K562 (cell line): ENCODE measurements at regions not wholly inside any gene's neighbourhood (a gene's known extent, or its start where the extent isn't known, plus 50 kb on each side); places are given as distances from the start of the nearest gene placed in this dataset.

Experiments used
- ATAC-seq: fragments of 200-7000 bp; cut with Tn5 transposase; 3 replicates; pipeline ENCODE4 v1.9.1; 2020; ENCODE audit warnings: moderate library complexity
- BruUV-seq: library from RNA; stranded (reverse); fragments of 400-500 nt; replicated peaks from 2 replicates; lab custom pipeline; 2021; lab: Mats Ljungman, UMichigan
- CTCF ChIA-PET: fragments of 300-600 bp; formaldehyde crosslinking; extraction: SDS; loops from one replicate; lab custom pipeline; 2021; ENCODE audit warnings: low intra/inter-chr PET ratio; lab: Yijun Ruan, JAX
- POLR2A ChIA-PET: fragments of 300-600, 350-650 bp; sonication (Branson Sonifier 250); formaldehyde crosslinking; extraction: SDS; loops from one replicate; lab custom pipeline; 2021; ENCODE audit warnings: antibody characterized with exemption, inconsistent platforms; lab: Yijun Ruan, JAX
- DNase-seq, 4 experiments: peaks; one replicate each; pipeline versions ENCODE4 v3.0.0 to v3.0.0-alpha.2; 2011 to 2018; ENCODE audit warnings: low spot score in 3 of 4, mixed read lengths in 3 of 4; ENCODE audit errors: extremely low read depth in 1 of 4
- FAIRE-seq: peaks from 2 replicates; lab custom pipeline; 2011; peaks lifted over from hg19 to GRCh38; lab: Jason Lieb, UNC
- H2AFZ ChIP-seq: 2 replicates; pipeline ENCODE4 v1.6.0; 2011; ENCODE audit warnings: low read depth, low read length, control low read depth, inconsistent platforms
- H3K27ac ChIP-seq: fragments of 200-600 bp; 3 replicates; pipeline ENCODE4 v1.8.0; 2011; ENCODE audit warnings: low read depth, mild to moderate bottlenecking, control low read depth, inconsistent platforms, low read length, moderate library complexity, mixed read lengths; ENCODE audit errors: extremely low read depth
- H3K27me3 ChIP-seq, 2 experiments: fragments of 300-600 bp in 1 of 2; 2 replicates in 1 of 2; 3 replicates in 1 of 2; pipeline versions ENCODE4 v1.6.0 to v1.8.0; 2011; ENCODE audit warnings: inconsistent platforms in 2 of 2, low read length in 2 of 2, mild to moderate bottlenecking in 1 of 2, mixed read lengths in 1 of 2, moderate library complexity in 1 of 2; ENCODE audit not compliant: control insufficient read depth in 2 of 2, insufficient read depth in 2 of 2
- H3K36me3 ChIP-seq: fragments of 300-600 bp; 3 replicates; pipeline ENCODE4 v1.8.0; 2011; ENCODE audit warnings: mild to moderate bottlenecking, low read length, inconsistent platforms; ENCODE audit not compliant: control insufficient read depth, insufficient read depth
- H3K4me1 ChIP-seq, 2 experiments: fragments of 200-600 bp in 1 of 2; replicated peaks in 1 of 2; 2 replicates in 1 of 2; 3 replicates in 1 of 2; pipeline versions ENCODE4 v1.5.1 to v1.8.0; 2011; ENCODE audit warnings: inconsistent platforms in 2 of 2, low read length in 2 of 2, mild to moderate bottlenecking in 1 of 2, mixed read lengths in 1 of 2, moderate library complexity in 1 of 2; ENCODE audit not compliant: control insufficient read depth in 2 of 2, insufficient read depth in 2 of 2
- H3K4me2 ChIP-seq: 2 replicates; pipeline ENCODE4 v1.6.1; 2011; ENCODE audit warnings: low read length, control low read depth, inconsistent platforms, mixed read lengths; ENCODE audit not compliant: insufficient read depth
- H3K4me3 ChIP-seq: fragments of 200-600 bp; sonication (generic), shearing (Covaris generic); 2 replicates; pipeline ENCODE4 v1.5.1; 2016; ENCODE audit warnings: control low read depth, inconsistent platforms
- H3K79me2 ChIP-seq: fragments of 200-600 bp; 3 replicates; pipeline ENCODE4 v1.8.0; 2011; ENCODE audit warnings: low read length, inconsistent platforms; ENCODE audit not compliant: control insufficient read depth, insufficient read depth
- H3K9ac ChIP-seq, 2 experiments: 2 replicates each; pipeline versions ENCODE4 v1.6.0 to v1.6.1; 2011; ENCODE audit warnings: low read depth in 2 of 2, low read length in 2 of 2, control low read depth in 1 of 2, inconsistent platforms in 1 of 2, mild to moderate bottlenecking in 1 of 2, mixed read lengths in 1 of 2; ENCODE audit not compliant: insufficient read depth in 1 of 2
- H3K9me1 ChIP-seq: one replicate; pipeline ENCODE4 v1.6.0; 2011; ENCODE audit warnings: inconsistent platforms, mild to moderate bottlenecking, low read length, moderate library complexity; ENCODE audit not compliant: control insufficient read depth, insufficient read depth
- H3K9me3 ChIP-seq: replicated peaks from 2 replicates; pipeline ENCODE4 v1.5.1; 2011; ENCODE audit warnings: low read depth, low read length, inconsistent platforms; ENCODE audit not compliant: control insufficient read depth, insufficient read depth
- H4K20me1 ChIP-seq: replicated peaks from 2 replicates; pipeline ENCODE4 v1.6.1; 2011; ENCODE audit warnings: low read length, inconsistent platforms, mixed read lengths; ENCODE audit not compliant: control insufficient read depth, insufficient read depth
- CAMTA2 ChIP-seq: fragments of 250-450 bp; sonication (Bioruptor Pico); conservative IDR thresholded peaks from 2 replicates; pipeline ENCODE4 v1.5.1; 2022
- CBX1 ChIP-seq: sonication (generic); IDR thresholded peaks from 2 replicates; pipeline ENCODE4 v1.6.1; 2016; ENCODE audit warnings: antibody characterized with exemption, low read depth, mild to moderate bottlenecking
- CREB3L1 ChIP-seq: fragments of 450-650 bp; IDR thresholded peaks from 2 replicates; pipeline ENCODE4 v1.6.1; 2014; ENCODE audit warnings: low read depth, mild to moderate bottlenecking, moderate library complexity, borderline replicate concordance
- ESRRB ChIP-seq: fragments of 250-450 bp; sonication (Bioruptor Pico); IDR thresholded peaks from 2 replicates; pipeline ENCODE4 v1.5.0; 2020; ENCODE audit warnings: mild to moderate bottlenecking, moderate library complexity, borderline replicate concordance
- KDM2B ChIP-seq: fragments of 250-450 bp; sonication (Bioruptor Pico); IDR thresholded peaks from 2 replicates; pipeline ENCODE4 v1.8.0; 2021; ENCODE audit warnings: mild to moderate bottlenecking, moderate library complexity
- POLR3G ChIP-seq: IDR thresholded peaks from 2 replicates; pipeline ENCODE4 v1.6.1; 2011; ENCODE audit not compliant: insufficient read length, insufficient replicate concordance; ENCODE audit errors: extremely low read depth
- RAD51 ChIP-seq: fragments of 450-650 bp; IDR thresholded peaks from 2 replicates; pipeline ENCODE4 v1.7.1; 2016; ENCODE audit warnings: low read depth, mild to moderate bottlenecking, borderline replicate concordance
- RERE ChIP-seq: sonication (generic); formaldehyde crosslinking; IDR thresholded peaks from 2 replicates; pipeline ENCODE4 v1.8.0; 2023; ENCODE audit warnings: missing genetic modification reagents, mild to moderate bottlenecking, borderline replicate concordance
- U2AF2 ChIP-seq: fragments of 200-400 bp; formaldehyde crosslinking; optimal IDR thresholded peaks from 2 replicates; pipeline ENCODE3; 2017; ENCODE audit warnings: low read depth, mild to moderate bottlenecking, low read length
- ZNF395 ChIP-seq: fragments of 200-800 bp; sonication (Bioruptor generic); IDR thresholded peaks from 2 replicates; pipeline ENCODE4 v1.6.1; 2017; ENCODE audit warnings: missing genetic modification characterization, missing compliant biosample characterization
- ZNF561 ChIP-seq: fragments of 450-650 bp; formaldehyde crosslinking; conservative IDR thresholded peaks from 2 replicates; pipeline ENCODE4 v1.4.0; 2020; ENCODE audit warnings: mild to moderate bottlenecking, moderate library complexity
- WGBS: fragments of 100-300 bp; shearing (Covaris generic); methylation state at CpG from one replicate; pipeline ENCODE4 v1.1.6; 2016; ENCODE audit warnings: low coverage, mixed read lengths; ENCODE audit not compliant: insufficient coverage; ENCODE audit errors: missing lambda C conversion rate; 5-methylcytosine and 5-hydroxymethylcytosine counted together
- in situ Hi-C: fragments of 300-500 bp; cut with MboI; formaldehyde crosslinking; loops from 4 replicates; pipeline ENCODE4 v1.15.0; 2018; ENCODE audit warnings: inconsistent platforms, mixed read lengths
- intact Hi-C: fragments of 100-400 bp; cut with micrococcal nuclease; formaldehyde crosslinking; loops from 2 replicates; pipeline ENCODE4 v1.14.2; 2022

- FAIRE-seq (no peak), DNase-seq (no peak), ATAC-seq (no peak)
- Histone ChIP-seq H4K20me1 (no peaks in the 10 kb centered on the region), H3K4me2 (no peak overlapping the region), H3K27me3 (no peaks in the 10 kb centered on the region), H3K9ac (no peak overlapping the region), H3K9me3 (no peaks in the 10 kb centered on the region), H3K36me3 (no peaks in the 10 kb centered on the region), H3K79me2 (no peaks in the 10 kb centered on the region), H3K27ac (no peak overlapping the region), H3K4me3 (no peak overlapping the region), H3K4me1 (peaks cover 0 to 5% of the 10 kb centered on the region in 2 experiments; a peak in 3 of 5 replicates), H2AFZ (no peak overlapping the region), H3K9me1 (no peaks in the 10 kb centered on the region)
- POLR2A ChIA-PET: no interaction called here
- intact Hi-C loops: no loop called here
- in situ Hi-C loops: no loop called here
- CTCF ChIA-PET: no interaction called here
- 67% methylated on average over 5 of the region's 5 CpGs for WGBS
- no TSS peak for BruUV-seq
- TF ChIP-seq RERE (CRISPR knock-in tag) (no peak), POLR3G (no peak), ESRRB (CRISPR knock-in tag) (no peak), ZNF561 (CRISPR knock-in tag) (no peak), CREB3L1 (no peak), KDM2B (CRISPR knock-in tag) (no peak), CBX1 (no peak), CAMTA2 (CRISPR knock-in tag) (no peak), RAD51 (no peak), U2AF2 (no peak), ZNF395 (no peak)
These were observed 189.1 kb downstream of the SHQ1 start for GRCh38 chr3:72659188-72659587.
